Large intestine (tissue), 3 donors: ENCODE measurements at regions not wholly inside any gene's neighbourhood (a gene's known extent, or its start where the extent isn't known, plus 50 kb on each side); places are given as distances from the start of the nearest gene placed in this dataset.

ENCODE experiments used
- DNase-seq, 2 donors: peaks; one replicate each; pipeline versions ENCODE4 v3.0.0 to v3.0.0-alpha.2; 2013
- H3K27ac ChIP-seq: one replicate; pipeline ENCODE4 v1.5.1; 2013; ENCODE audit warnings: low read length
- H3K27me3 ChIP-seq: 2 replicates; pipeline ENCODE4 v1.6.1; 2013; ENCODE audit warnings: low read length; ENCODE audit not compliant: control insufficient read depth, insufficient read depth
- H3K36me3 ChIP-seq: 2 replicates; pipeline ENCODE4 v1.6.1; 2013; ENCODE audit warnings: low read length; ENCODE audit not compliant: control insufficient read depth, insufficient read depth
- H3K4me1 ChIP-seq: one replicate; pipeline ENCODE4 v1.6.1; 2013; ENCODE audit warnings: low read length; ENCODE audit not compliant: control insufficient read depth, insufficient read depth
- H3K4me3 ChIP-seq: one replicate; pipeline ENCODE4 v1.5.1; 2013; ENCODE audit warnings: low read length
- H3K9me3 ChIP-seq: one replicate; pipeline ENCODE4 v1.6.1; 2013; ENCODE audit warnings: mild to moderate bottlenecking, low read depth, low read length, moderate library complexity; ENCODE audit not compliant: control insufficient read depth
- WGBS: methylation state at CpG from one replicate; pipeline ENCODE4 v1.1.5; 2013; ENCODE audit warnings: low lambda C conversion rate; ENCODE audit not compliant: insufficient coverage; 5-methylcytosine and 5-hydroxymethylcytosine counted together

DNA sequence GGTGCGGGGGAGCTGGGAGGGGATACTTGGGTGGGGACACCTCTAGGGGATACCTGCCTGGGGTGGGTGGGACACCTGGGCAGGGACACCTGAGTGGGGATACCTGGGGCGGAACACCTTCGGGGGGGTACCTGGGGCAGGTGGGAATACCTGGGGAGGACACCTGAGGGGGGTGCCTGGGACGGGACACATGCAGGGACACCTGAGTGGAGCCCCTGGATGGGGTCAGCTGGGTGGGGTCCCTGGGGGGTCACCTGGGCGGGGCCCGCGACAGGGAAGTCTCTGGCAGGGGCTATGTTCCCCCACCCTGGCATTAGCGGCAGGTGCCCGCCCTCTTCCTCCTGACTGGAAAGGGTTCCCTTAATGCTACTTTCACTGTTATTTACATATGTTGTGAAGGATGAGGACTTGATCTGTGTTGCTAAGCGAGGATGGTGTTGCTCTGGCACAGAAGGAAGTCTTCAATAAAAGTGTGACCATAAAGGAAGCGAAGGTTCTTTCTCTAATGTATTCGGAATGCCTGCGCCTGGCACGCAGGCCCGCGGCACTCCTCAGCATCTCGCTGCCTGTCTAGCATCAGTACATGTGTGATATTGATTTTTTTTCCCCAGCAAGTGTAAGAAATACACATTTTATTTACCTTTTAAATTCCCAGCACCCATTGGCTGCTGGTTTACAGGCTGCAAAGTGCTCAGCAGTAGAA, 801.7 kb downstream of the BRD1 start:
- Histone ChIP-seq H3K27me3 (no peaks in the 10 kb centered on the region), H3K27ac (no peak overlapping the region)
- WGBS = no CpG with 5 or more reads among the region's 17 CpGs

DNA sequence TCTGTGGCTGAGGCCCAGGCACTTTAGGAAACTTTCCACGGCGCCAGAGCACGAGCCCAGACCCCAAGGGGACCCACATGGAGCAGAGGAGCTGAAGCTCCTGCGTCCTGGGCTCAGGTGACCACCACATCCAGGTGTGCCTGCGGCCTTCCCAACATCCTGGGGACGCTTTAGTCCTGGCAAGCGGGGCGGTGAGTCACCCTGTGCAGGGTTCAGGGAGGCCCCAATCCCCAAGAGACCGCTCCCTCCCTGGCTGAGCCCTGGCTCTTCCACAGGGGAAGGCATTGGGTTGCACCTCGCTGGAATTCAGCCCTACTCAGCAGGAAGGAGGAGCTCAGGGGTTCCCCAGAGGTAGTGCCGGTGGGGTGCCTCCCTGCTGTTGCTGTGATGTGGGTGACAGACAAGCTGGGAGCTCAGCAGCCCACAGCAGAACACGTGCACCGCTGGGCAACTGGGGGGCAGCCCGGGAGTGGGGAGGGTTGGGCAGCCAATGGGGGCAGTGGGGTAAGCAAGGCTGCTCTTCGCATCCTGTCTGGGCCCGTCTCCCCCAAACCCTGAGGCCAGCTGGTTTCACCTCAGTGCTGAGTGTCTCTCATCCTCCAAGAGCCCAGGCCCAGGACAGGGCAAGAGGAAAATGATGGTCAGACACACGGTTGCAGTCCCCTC, 802.8 kb downstream of the BRD1 start:
- no peaks in the 10 kb centered on the region for H3K36me3 ChIP-seq
- H3K27ac ChIP-seq = no peak overlapping the region
- H3K4me1 ChIP-seq = no peaks in the 10 kb centered on the region
- H3K27me3 ChIP-seq = no peaks in the 10 kb centered on the region
- H3K9me3 ChIP-seq = no peaks in the 10 kb centered on the region
- H3K4me3 ChIP-seq = no peak overlapping the region
- WGBS = no CpG with 5 or more reads among the region's 17 CpGs
- DNase-seq = no peak

More for the DNA sequence above, 801.7 kb downstream of the BRD1 start:
- no peaks in the 10 kb centered on the region for H3K9me3 ChIP-seq
- no peaks in the 10 kb centered on the region for H3K36me3 ChIP-seq
- no peak overlapping the region for H3K4me3 ChIP-seq
- no peaks in the 10 kb centered on the region for H3K4me1 ChIP-seq
- DNase-seq = no peak

DNA sequence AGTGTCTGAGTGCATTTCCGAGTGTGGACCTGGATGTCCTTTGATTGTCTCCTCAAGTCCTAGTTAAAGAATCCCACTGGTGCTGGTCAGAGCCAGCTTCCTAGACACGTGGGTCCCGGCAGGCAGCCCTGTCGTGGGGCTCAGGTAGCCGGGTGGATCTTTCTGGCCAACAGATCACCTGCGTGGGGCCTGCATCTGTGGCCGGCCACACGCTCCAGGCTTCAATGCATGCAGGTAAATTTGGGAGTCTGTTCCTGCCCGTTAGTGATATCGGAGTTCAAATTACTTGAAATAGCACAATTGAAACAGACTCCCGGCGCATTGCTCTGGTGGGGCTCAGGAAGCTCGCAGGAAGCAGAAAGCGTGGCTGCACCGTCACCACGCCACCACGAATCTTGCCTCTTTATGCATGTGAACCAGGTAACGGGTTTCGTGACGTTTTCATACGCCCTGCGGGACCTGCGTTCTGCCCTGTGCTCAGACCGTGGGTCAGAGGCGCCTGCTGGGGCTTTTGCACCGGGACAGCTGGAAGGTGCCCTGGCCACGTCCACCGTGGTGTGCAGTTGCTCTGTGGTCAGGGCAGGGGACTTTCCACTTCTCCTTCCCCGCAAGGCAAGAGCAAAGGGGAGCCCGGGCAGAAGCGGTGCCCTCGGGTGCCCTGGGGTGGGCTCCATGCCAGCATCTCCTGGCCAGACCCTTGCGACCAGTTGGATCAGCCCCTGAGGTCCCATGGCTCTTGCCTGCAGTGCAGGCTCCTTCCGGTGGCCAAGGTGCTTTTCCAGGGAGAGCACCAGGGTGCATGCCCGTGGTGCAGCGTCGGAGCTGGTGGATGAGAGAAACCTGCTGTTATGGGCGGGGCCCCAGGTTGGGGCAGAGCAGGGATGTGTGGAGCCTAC, 803.5 kb downstream of the BRD1 start:
- no CpG with 5 or more reads among the region's 38 CpGs for WGBS
- Histone ChIP-seq H3K36me3 (no peaks in the 10 kb centered on the region), H3K4me1 (no peaks in the 10 kb centered on the region), H3K9me3 (no peaks in the 10 kb centered on the region), H3K27ac (no peak overlapping the region), H3K4me3 (no peak overlapping the region), H3K27me3 (no peaks in the 10 kb centered on the region)
- DNase-seq = no peak

DNA sequence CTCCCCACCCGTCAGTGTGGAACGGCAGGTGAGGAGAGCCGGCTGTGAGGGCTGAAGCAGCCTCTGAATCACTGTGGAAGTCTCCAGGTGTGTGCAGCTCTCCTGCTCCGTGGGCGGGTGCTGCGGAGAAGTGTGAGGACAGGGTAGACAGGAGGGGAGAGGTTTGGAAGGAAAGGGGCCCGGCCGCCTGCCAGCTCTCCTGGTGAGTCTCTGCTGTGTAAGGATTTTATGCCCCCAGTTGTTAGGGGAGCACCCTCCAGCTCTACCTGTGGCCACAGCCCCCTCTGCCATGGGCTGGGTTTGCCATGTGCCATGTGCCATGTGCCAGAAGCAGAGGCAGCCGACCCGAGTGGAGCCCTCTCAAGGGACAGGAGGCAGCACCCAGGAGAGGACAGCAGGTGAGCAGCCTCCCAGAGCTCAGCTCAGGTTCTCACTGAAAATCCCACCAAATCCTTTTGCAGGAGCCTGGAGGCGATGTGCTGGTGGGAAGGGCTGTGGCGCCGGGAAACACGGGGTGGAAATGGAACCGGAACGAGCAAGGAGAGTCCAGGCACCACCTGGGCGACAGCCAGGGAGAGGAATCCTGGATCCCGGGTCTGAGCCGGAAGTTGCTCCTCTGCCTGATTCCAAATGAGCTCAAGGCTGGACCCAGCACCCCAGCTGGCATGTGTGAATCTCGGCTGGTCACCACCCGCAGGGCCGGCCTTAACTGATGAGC, 804.4 kb downstream of the BRD1 start:
- H3K9me3 ChIP-seq = no peaks in the 10 kb centered on the region
- H3K36me3 ChIP-seq = no peaks in the 10 kb centered on the region
- no CpG with 5 or more reads among the region's 22 CpGs for WGBS
- no peaks in the 10 kb centered on the region for H3K4me1 ChIP-seq
- DNase-seq = no peak
- H3K27ac ChIP-seq = no peak overlapping the region
- no peak overlapping the region for H3K4me3 ChIP-seq
- H3K27me3 ChIP-seq = no peaks in the 10 kb centered on the region

DNA sequence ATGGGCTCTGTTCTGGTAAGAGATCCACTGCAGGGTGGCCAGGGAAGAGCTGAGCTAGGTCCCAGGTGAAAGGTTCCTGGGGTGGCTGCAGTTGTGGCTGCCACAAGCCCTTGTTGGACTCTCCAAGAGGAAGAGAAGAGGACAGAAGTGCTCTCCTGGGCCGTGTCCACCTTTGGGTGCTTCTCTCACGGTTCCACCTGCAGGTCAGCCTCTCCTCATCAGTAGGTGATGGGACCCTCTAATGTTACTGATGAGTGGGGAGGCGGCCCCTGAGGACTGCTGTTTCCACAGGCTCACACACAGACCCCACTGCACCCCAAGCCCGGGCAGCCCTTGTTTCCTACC, 804.9 kb downstream of the BRD1 start:
- WGBS = no CpG with 5 or more reads among the region's 4 CpGs
- Histone ChIP-seq H3K27ac (no peak overlapping the region), H3K36me3 (no peaks in the 10 kb centered on the region), H3K4me1 (no peaks in the 10 kb centered on the region), H3K9me3 (no peaks in the 10 kb centered on the region), H3K27me3 (no peaks in the 10 kb centered on the region), H3K4me3 (no peak overlapping the region)
- no peak for DNase-seq

DNA sequence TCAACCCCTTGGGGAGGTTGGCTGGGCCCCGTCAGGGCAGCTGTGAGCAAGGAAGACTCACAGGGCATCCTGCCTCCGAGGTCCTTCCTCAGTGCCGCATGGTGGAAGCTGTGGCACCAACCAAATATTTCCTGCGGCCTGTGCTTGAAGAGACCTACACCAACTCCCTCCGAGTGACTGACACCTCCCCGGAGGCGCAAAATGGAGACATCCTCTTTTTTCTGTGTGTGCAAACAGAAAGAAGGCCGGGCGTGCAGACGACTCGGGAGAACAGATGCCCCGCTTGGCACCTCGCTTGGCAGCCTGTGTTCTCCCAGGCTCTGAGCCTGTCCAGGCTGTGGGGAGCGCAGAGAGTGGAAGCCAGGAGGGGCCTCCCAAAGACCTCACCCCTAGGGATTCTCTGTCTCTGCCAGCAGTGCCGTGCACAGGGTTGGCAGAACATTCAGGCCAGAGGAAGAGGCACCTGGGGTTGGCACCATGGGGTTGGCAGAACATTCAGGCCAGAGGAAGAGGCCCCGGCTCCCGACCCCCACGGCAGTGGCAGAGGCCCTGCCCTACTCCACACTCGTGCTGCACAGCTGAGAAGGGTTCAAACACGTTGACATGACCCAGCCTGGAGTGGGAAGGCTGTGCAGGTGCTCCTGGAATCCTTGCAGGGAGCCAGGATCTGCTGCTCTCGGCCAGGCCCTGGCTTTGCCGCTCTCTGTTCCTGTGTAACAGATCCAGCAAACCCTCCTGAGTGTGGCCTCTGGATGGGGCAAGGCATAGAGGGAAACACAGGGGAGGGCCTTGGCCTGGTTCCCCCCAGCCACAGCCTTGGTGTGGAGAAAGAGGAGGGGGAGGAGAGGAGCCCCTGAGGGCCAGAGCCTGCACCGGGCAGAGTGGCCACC, 805.5 kb downstream of the BRD1 start:
- H3K27me3 ChIP-seq = no peaks in the 10 kb centered on the region
- no peak for DNase-seq

DNA sequence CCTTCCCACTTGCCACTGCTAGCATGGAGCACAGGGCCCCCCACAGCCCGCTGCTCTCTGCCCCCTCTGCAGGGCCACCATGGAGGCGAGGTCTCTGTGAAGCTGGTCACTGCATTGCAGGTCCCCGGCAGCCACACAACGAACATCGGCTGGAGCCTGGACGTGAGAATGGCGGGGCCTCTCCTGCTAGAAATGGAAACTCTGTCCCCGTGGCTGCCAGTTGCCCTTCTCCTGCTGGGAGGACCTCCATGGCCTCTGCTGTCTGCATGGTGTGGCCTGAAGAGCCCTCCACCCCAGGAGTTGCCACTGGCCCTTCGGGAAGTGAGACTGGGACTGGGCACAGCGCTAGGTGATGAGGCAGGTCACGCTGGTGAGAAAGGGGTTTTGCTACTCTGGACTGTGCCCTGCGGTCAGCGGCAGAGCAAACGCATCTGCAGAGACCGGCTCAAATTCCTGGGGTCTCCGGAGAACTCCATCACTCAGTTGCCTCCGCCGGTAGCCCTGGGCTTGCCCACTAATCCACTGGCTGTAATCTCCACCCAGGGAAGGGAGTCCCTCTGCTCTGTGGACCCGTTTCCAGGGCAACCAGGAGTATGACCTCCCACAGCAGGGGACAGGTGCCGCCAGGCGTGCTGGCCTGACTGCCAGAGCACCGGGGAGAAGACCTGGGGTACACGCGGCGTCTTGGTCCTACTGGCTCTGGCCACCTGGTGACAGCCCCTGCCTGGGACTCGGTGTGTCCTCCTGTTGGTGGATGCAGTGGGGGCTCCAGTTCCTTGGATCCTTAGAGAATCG, 806.3 kb downstream of the BRD1 start:
- H3K27me3 ChIP-seq = no peaks in the 10 kb centered on the region
- no peak overlapping the region for H3K27ac ChIP-seq
- no peaks in the 10 kb centered on the region for H3K4me1 ChIP-seq
- no peaks in the 10 kb centered on the region for H3K9me3 ChIP-seq
- H3K36me3 ChIP-seq = no peaks in the 10 kb centered on the region
- no peak for DNase-seq
- WGBS = no CpG with 5 or more reads among the region's 27 CpGs
- H3K4me3 ChIP-seq = no peak overlapping the region

More for the DNA sequence above, 805.5 kb downstream of the BRD1 start:
- Histone ChIP-seq H3K4me1 (no peaks in the 10 kb centered on the region), H3K4me3 (no peak overlapping the region), H3K9me3 (no peaks in the 10 kb centered on the region), H3K36me3 (no peaks in the 10 kb centered on the region), H3K27ac (no peak overlapping the region)
- no CpG with 5 or more reads among the region's 23 CpGs for WGBS

DNA sequence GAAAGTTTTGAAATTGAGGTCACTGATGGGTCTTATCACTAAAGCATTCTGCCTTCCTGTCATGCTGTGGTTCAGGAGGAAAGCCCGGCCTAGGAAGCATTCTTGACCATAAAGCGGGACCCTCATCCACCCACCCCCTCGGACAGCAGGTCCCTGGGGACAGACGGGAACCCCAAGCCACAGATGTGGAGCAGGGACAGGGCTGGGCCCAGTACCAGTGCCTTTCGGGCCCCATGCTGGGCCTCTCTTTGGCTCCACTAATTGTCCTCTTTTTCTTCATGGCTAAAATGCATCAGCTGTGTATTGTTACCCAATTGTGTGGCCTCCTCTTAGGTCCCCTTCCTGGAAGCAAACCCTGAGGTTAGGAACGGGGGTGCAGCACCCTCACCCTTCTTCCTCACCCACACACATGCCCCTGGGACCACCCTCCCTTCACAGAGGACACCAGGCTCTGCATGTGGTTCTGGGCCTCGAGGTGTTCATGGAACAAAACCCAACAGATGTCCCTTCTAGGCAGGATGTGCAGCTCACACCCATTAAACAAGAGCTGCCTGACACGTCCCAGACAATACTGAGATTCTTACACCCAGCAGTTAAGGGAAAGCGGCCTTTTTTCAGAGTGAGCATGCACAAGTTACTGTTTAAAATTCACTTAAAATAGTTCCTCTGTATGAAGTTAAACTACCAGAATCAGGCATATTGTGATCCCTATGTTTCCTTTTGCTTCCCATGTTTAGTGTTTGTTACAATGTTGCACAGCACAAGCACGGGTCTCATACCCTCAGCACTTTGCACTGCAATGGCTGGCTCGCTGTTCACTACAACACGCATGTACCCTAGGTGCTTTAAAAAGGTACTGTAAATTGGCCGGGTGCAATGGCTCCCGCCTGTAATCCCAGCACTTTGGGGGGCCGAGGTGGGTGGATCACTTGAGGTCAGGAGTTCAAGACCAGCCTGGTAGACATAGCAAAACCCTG, 807.6 kb downstream of the BRD1 start:
- no peak overlapping the region for H3K4me3 ChIP-seq
- no peaks in the 10 kb centered on the region for H3K36me3 ChIP-seq
- no peaks in the 10 kb centered on the region for H3K4me1 ChIP-seq
- WGBS = 100% methylated on average over 1 of the region's 15 CpGs
- no peak for DNase-seq
- no peak overlapping the region for H3K27ac ChIP-seq
- H3K27me3 ChIP-seq = no peaks in the 10 kb centered on the region
- H3K9me3 ChIP-seq = no peaks in the 10 kb centered on the region
